HG02571 (cell line): ENCODE measurements at regions not wholly inside any gene's neighbourhood (a gene's known extent, or its start where the extent isn't known, plus 50 kb on each side); places are given as distances from the start of the nearest gene placed in this dataset.

Source experiments
- ATAC-seq: cut with Tn5 transposase; IDR thresholded peaks from one replicate; pipeline ENCODE4 v1.9.1; 2021; ENCODE audit warnings: mild to moderate bottlenecking, moderate library complexity; ENCODE audit not compliant: unreplicated experiment

DNA sequence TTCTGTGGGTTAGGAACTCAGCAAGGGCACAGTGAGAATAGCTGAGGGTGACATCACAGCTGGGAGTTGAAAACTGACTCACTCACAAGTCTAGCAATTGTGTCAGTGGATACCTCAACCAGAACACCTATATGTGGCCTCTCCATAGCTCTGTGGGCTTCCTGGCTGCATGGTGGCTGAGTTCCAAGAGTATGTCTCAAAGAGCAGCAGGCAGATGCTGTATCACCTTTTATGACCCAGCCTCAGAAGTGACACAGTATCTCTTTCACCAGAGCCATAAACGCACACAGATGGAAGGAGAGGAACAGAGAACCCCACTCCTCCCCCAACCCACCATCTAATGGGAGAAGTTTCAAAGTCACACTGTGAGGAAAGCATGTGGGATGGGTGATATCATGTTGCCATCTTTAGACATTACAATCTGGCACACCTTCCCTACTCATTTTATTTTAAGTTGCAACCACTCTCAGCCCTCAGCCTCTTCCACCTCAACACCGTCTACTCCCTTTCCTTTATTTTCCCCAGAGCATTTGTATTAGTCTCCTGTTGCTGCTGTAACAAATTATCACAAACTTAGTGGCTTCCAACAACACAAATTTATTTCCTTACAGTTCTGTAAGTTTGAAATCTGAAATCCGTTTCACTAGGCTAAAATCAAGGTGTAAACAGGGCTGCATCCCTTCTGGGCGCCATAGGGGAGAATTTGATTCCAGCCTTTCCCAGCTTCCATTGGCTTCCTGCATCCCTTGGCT, 134.6 kb upstream of the SPATS2L start:
- ATAC-seq, result no peak

DNA sequence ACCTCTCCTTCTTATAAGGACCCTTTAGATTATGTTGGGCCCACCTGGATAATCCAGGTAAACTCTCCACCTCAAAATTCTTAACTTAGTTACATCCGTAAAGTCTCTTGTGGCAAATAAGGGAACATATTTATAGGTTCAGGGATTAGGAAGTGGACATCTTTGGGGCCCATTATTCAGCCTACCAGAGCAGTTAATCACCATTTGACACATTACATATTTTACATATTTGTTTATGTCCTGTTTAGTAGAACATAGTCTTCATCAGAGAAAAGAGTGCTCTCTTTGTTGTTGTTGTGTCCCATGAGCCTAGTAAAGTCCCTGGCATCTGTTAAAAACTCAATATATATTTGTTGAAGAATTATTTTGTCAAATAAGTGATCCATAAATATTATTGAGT, 134.0 kb upstream of the SPATS2L start:
- ATAC-seq, result no peak

DNA sequence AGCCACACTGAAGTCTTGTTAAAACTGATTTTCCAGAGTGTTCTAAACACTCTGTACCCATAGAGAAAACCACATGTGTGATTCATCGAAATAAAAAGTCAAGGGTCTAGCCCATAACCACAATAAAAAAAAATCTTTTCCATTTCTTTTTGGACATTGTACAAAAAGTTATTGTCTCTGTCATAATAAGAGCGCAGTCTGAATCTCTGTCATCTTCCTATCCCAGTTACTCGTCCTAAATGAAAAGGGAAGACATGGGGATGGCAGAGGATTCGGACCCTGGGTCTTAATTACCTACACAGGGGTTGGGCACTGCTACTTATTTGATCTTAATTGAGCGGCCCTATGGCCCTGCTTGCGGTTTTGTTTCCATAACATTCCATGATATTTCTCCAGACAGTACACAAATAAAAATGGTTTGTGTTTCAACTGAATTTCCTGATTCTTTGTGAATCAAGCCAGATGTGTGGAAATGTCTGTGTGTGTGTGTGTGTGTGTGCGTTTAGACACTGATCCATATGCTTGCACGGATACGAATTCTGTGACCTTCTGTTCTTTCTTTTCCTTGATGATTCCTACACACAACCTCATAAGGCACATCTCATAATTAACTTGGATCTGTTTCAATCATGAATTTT, 133.4 kb upstream of the SPATS2L start:
- no peak for ATAC-seq

DNA sequence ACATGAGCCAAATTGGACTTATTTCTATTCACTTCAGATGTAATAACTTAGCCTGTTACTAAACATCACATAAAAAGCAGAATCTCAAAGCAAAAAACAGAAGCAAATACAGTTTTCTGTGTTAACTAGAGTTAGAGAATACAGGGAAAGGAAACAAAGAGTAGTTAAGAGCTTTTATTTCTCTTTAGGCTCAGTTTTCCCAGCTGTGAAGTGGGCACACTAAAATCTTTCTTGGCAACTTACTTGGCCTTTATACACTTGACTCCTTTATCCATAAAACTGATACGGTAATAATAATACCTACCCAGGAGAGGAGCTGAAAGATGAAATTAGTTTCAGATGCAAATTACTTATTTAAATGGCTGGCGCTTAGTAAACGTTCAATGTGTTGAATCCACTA, 132.8 kb upstream of the SPATS2L start:
- no peak for ATAC-seq

DNA sequence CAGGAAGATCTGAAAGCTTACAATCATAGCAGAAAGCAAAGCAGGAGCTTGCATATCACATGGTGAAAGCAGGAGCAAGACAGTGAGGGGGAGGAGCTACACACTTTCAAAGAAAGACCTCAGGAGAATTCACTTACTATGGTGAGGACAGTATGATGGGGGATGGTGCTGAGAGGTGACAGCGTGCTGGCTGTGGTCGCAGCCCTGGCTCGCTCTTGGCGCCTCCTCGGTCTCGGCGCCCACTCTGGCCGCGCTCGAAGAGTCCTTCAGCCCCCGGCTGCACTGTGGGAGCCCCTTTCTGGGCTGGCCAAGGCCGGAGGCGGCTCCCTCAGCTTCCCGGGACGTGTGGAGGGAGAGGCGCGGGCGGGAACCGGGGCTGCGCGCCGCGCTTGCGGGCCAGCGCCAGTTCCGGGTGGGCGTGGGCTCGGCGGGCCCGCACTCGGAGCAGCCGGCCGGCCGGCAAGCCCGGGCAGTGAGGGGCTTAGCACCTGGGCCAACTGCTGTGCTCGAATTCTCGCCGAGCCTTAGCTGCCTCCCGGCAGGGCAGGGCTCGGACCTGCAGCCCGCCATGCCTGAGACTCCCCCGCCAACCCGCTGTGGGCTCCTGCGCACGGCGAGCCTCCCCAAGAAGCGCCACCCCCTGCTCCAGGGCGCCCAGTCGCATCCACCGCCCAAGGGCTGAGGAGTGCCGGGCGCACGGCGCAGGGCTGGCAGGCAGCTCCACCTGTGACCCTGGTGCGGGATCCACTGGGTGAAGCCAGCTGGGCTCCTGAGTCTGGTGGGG, 131.9 kb upstream of the SPATS2L start:
- no peak for ATAC-seq

DNA sequence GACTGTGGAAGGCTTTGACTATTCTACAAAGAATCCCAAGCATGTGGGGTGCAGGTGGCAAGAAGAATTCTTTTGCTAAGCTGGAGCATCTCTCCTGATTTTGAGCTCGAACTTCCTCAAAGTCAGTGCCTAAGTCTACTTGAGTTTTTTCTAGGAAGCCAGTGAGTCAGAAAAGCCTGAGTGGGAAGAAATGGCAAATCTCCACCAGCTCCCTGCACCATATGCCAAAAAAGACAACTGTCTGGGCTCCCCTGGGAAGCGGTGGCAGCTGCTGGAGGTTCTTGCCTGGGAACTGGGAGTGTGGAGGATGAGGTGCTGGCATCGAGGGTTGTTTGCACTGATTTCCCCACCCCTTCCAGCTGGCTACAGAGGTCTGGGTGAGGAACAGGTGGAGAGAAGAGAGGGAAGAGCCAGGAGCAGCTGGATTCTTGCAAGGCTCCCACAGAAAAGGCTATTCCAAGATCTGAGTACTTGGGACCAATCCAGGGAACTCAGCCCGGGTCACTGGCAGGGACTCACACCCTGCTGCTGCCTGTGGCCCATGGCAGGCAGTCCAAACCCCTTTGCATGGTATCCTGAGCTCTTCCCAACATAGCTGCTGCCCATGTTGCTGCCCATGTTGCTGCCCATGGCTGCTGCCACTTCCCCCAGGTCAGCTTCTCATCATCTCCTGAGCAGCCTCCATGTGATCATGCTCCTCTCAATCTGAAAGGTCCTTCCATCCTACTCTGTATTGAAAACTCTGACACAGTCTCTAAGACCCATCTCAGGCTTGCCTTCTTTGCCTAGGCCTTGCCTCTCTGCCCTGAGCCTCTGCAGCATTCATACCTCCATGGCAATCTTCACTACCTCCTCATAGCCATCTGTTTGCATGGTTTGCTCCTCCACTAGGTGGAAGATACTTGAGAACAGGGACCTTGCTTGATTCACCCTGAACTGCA, 128.3 kb upstream of the SPATS2L start:
- ATAC-seq, result no peak

DNA sequence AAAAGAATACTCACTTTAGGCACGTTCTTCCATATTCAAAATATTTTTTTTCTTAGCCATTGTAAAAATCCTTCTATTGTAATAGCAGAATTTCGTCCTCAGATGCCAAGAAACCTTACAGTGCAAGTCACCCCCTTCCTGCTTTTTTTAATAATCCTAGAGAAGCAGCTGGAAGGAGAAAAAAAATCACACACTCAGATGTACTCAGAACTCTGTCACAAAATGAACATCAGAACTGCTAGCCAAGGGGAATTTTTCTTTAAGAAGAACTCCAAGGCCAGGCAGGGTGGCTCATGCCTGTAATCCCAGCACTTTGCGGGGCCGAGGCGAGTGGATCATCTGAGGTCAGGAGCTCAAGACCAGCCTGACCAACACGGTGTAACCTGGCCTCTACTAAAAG, 127.3 kb upstream of the SPATS2L start:
- ATAC-seq, result no peak

DNA sequence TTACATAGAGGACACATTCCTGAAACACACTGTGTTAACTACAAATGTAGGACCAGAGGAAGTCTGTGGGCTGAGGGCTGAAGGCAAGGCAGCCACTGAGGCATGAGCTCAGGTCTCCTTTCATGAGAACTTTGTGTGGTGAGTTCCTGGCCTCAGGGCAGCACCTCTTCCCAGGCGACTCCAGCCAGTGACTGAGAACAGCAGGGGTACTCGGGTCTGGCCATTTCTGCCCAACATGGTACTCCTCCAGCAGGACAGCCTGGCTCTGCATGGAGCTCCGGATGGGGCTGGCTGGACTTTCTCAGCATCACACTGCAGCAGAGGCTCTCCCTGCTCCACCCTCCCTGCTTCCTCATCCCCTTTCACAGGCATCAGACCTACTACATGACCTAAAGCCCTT, 125.5 kb upstream of the SPATS2L start:
- ATAC-seq, result no peak

DNA sequence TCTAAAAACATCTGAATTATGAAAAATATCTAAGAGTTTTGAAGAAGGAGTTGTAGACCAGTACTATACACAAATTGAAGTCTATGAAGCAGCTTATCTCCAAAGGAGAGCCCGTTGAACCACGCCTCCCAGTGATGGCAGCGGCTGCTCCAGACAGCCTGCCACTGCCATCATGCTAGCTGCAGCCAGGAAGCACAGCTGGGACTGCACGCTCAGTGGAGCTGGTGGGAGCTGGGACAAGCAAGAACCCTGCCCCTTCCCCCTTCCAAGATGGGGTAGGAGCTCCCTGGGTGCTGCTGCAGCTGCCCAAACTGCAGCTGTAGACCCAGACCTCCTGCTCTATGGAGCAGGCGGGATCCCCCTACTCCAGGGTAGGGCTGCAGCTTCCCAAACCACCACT, 124.7 kb upstream of the SPATS2L start:
- no peak for ATAC-seq

DNA sequence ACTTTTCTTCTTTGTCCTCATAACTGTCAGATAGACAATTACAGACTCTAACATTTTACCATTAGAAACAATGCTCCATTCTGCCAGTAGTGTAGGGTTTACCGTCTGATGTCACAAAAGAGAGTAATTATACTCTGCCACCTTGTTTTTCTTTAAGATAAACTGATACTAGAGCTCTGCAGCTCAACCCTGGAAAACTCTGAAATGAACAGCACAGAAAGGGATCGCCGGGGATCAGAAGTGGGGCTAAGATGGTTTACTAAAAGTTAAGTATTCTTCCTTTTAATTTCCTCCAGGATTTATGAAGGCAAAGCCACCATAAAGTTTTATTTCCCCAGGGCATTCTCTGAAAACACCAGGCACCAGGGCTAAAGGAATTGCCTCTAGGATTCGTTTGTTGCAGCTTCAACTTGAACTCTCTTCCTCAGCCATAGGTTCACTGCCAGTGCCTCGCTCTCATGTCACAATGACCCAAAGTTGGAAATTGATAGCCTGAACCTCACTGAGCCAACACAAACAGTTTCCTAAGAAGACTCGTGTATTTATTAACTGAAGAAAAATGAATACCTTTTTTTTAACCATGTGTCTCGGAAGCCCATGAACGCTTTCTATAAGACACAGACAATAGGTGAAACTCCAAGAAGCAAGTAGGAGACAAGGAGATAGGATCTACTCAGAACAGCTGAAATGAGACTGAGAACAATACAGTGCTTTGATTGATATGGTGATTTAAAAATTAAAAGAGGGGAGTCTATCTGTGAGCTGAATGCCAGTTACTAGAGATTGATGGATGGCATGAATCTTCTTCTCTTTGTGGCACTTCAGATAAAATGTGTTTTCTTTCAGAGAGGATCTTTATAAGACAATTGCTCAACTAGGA, 121.5 kb upstream of the SPATS2L start:
- no peak for ATAC-seq

DNA sequence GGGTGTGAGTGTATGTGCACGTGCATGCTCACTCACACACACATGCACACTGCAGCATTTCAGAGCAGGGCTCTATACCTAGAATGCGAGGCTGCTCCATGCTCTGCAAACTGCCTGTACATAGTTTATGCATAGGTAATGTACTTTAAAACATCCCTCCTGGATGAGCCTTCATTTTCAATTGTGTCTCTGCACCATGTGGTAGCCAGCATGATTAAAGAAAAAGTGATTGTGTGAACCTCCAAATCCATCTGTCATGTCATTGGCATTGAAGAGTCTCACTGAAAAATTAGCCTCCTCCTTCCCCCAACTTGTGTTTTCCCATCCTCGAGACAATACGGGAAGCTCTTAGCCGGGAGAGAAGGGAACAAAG, 120.9 kb upstream of the SPATS2L start:
- ATAC-seq, result no peak

DNA sequence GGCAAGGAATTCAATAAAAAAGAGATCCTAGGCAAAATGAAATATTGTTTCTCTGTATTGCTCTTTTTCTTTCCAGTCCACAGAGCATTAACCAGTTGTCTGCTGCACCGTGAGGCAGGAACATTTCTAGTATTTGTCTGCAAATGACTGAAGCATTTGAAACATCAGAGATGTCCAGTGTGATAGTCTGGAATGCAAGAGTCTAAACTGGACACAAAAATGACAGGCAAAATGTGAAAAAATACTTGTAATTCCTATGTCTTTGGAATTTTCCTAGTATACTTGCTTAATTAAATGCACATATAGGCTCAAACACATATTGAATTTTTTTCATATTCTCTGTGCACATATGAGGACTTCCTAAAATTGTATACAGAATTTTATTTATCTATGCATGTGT, 120.5 kb upstream of the SPATS2L start:
- no peak for ATAC-seq

DNA sequence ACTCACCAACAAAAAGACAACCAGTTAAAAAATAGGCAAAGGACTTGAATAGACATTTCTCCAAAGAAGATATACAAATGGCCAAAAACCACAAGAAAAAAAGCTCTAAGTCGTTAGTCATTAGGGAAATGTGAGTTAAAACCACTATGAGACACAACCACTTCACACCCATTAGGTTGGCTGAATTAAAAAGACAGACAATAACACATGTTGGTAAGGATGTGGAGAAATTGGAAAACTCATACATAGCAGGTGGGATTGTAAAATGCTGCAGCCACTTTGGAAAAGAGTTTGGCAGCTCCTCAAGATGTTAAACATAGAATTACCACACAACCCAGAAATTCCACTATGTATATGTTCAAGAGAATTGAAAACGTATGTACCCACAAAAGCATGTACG, 117.6 kb upstream of the SPATS2L start:
- no peak for ATAC-seq

DNA sequence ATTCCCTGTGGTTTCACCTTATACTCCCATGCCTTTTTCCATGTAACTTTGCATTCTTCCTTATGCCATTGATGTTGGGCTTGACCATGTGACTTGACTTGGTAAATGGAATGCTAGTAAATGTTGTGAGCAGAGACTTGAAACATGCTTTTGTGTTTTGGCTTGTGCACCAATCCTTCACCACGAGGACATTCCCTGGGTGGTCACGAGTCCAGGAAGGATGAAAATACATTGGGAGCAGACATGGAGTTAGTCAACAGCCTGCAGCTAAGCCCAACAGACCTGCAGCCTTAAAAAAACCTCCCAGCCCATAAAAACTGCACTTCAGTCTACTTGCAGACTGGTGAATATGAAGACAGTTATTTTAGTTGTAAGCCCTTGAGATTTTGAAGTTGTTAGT, 116.5 kb upstream of the SPATS2L start:
- ATAC-seq, result no peak

DNA sequence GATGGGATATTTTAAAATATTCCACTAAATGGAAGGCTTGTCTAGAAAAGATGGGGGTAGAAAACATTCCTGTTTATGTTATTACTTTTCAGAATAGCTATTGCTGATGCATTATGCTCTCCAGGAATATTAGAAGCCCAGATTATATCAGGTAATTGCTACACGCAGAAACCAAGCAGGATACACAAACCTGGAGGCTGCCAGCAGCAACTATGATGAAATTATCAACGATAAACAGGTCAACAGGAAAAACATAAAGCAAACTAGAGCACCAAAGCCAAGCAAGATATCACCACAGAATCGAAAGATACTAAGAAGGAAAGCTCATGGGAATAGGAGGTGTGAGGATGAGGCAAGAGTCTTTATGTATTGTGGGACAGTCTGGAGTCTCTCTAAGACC, 113.2 kb upstream of the SPATS2L start:
- no peak for ATAC-seq

DNA sequence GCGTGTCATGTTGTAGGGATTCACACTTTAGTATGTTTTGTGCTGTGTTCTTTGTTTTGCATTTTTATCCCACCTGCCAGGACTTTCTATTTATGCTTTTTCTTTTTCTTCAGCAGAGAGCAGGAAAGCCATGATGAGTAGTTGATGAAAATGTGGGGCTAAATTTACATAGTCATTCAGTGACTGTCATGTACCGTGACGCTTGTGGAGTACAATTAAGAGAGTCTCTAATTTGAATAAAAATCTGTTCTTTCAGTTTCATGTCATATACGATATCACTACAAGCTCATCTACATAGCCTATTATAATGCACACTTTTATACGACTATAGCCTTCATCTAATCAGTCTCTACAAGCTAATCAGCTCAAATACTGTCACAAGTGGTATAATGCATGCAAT, 112.7 kb upstream of the SPATS2L start:
- no peak for ATAC-seq

DNA sequence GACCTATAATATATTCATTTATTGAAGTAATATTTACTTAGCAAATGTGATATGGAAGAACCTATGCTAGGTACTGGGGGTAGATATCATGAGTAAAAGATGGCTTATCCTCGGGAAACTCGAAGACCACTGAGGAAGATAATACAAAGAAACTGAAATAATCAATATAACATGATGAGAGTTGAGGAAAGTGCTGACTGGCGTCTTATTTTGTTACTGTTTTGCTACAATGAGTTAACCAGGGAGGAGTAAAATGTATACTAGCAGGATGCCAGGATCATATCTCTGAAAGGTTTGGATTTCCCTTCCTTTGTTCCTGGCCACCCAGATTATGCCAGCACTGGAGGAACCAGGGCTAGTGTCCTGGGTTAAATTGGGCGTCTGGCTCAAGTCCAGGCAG, 111.7 kb upstream of the SPATS2L start:
- ATAC-seq, result no peak

DNA sequence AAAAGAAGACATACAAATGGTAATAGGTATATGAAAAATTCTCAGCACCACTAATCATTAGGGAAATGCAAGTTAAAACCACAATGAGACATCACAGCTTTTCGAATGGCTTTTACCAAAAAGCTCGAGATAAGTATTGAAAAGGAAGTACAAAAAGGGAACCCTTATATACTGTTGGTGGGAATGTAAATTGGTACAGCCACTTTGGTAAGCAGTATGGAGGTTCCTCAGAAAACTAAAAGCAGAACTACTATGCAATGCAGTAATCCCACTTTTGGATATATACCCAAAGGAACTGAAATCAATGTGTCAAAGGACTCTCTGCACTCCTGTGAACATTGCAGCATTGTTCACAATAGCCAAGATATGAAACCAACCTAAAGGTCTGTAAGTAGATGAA, 107.5 kb upstream of the SPATS2L start:
- no peak for ATAC-seq

DNA sequence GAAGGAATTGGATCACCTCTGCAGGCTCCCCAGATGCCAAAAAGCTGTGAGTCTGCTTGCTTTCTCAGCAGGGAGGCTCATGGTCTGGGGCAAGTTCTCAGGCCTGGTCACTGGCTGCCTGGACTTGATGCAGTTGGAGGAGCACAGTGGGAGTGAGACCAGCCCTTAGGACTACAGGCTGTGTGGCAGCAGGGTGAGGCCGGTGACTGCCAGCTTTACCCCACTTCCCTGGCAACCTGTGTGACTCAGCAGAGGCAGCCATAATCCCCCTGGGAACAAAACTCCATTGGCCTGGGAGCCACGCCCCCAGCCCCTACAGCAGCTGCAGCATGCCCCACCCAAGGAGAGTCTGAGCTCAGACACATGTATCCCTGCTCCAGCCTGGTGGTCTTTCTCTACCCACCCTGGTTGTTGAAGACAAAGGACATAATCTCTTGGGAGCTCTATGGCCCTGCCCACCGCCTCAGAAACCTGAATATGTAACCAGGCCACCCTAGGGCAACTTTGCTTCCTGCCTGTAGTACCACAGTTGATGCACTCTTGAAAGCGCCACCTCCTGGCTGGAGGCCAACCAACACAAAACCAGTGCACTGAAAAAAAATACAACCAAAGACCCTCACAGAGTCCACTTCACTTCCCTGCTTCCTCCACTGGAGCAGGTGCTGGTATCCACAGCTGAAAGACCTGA, 106.8 kb upstream of the SPATS2L start:
- ATAC-seq, result no peak
